ENCODE measurements at regions not wholly inside any gene's neighbourhood (a gene's known extent, or its start where the extent isn't known, plus 50 kb on each side); places are given as distances from the start of the nearest gene placed in this dataset.
A peak's percentile ranks its signal among the peaks of the same experiment; 100 is the strongest.

DNA sequence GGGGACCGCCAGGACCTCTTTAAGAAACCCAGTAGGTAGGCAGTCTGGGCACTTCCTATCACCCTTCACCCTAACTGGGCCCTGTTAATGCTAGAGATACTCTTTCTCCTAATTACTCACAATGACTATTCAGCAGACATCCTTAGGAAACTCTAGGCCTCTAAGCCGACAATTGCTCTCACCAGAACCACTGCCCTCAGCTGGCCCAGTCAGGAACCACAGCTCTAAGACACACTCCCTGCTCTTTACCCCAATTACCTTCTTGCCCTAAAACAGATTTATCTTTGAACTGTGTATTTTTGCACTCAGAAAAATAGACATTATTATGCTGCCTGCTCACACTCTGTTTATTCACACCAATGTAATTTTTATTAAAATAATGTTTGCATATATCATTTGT, 432.6 kb upstream of the SLC30A5 start:
- DNase-seq (peak in 1 of 2 donors; percentile 28), ATAC-seq (peak in 1 of 3 donors; percentile 43)
- H3K9me3 Mint-ChIP-seq, result no peaks in the 10 kb centered on the region
- WGBS (ENCODE audit: insufficient coverage), result 68% methylated on average over 2 of the region's 2 CpGs
- Histone ChIP-seq H3K27me3 (ENCODE audit: control insufficient read depth, insufficient read depth, low read length) (no peaks in the 10 kb centered on the region), H3K27ac (ENCODE audit: low read length) (no peak overlapping the region), H3K4me3 (ENCODE audit: low read length) (no peak overlapping the region), H3K36me3 (ENCODE audit: control insufficient read depth, insufficient read depth, low read length) (no peaks in the 10 kb centered on the region), H3K4me1 (ENCODE audit: control insufficient read depth, insufficient read depth, low read length) (no peaks in the 10 kb centered on the region), H3K9me3 (ENCODE audit: control insufficient read depth, insufficient read depth, low read length) (no peaks in the 10 kb centered on the region)
- no peak overlapping the region for H3K4me3 Mint-ChIP-seq
- H3K27ac Mint-ChIP-seq, result no peak overlapping the region
- intact Hi-C loops (cut with micrococcal nuclease), result no loop called here
- no peaks in the 10 kb centered on the region for H3K4me1 Mint-ChIP-seq
- no peaks in the 10 kb centered on the region for H3K36me3 Mint-ChIP-seq
- peaks cover 0 to 8% of the 10 kb centered on the region in 2 donors for H3K27me3 Mint-ChIP-seq (ENCODE audit: low read depth in 2 of 2)
- TF ChIP-seq, protein P1, sequence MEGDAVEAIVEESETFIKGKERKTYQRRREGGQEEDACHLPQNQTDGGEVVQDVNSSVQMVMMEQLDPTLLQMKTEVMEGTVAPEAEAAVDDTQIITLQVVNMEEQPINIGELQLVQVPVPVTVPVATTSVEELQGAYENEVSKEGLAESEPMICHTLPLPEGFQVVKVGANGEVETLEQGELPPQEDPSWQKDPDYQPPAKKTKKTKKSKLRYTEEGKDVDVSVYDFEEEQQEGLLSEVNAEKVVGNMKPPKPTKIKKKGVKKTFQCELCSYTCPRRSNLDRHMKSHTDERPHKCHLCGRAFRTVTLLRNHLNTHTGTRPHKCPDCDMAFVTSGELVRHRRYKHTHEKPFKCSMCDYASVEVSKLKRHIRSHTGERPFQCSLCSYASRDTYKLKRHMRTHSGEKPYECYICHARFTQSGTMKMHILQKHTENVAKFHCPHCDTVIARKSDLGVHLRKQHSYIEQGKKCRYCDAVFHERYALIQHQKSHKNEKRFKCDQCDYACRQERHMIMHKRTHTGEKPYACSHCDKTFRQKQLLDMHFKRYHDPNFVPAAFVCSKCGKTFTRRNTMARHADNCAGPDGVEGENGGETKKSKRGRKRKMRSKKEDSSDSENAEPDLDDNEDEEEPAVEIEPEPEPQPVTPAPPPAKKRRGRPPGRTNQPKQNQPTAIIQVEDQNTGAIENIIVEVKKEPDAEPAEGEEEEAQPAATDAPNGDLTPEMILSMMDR (IDR thresholded peaks at IDR 0.05), result no peak

DNA sequence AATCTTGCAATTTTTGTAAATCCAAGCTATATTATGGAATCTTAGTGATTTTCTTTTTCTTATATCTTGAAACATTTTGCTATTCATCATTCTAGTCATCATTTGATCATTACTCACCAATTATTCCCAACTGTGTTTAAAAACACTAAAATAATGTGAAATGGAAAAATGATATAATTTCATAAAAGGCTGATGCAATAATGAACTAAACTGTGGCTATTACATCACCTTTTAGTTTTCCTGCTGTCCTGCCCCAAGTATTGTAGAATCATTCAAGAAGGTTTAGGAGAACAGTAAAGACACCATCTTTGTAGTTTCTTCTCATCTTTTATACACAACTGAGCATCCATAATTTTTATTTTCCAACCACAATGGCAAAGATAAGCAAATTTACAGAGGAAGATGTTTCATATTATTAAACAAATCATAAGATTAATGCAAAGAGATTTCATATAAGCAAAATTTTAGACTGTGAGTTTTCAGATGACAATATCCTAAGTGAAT, 431.0 kb upstream of the SLC30A5 start:
- Histone ChIP-seq H3K9me3 (ENCODE audit: control insufficient read depth, insufficient read depth, low read length) (no peaks in the 10 kb centered on the region), H3K27ac (ENCODE audit: low read length) (no peak overlapping the region), H3K4me1 (ENCODE audit: control insufficient read depth, insufficient read depth, low read length) (no peaks in the 10 kb centered on the region), H3K36me3 (ENCODE audit: control insufficient read depth, insufficient read depth, low read length) (no peaks in the 10 kb centered on the region), H3K27me3 (ENCODE audit: control insufficient read depth, insufficient read depth, low read length) (no peaks in the 10 kb centered on the region), H3K4me3 (ENCODE audit: low read length) (no peak overlapping the region)
- H3K4me1 Mint-ChIP-seq, result no peaks in the 10 kb centered on the region
- no peak overlapping the region for H3K27ac Mint-ChIP-seq
- TF ChIP-seq, protein P1 (IDR thresholded peaks at IDR 0.05), result no peak
- intact Hi-C loops (cut with micrococcal nuclease), result no loop called here
- ATAC-seq, result no peak
- DNase-seq, result no peak
- no peaks in the 10 kb centered on the region for H3K9me3 Mint-ChIP-seq
- H3K27me3 Mint-ChIP-seq (ENCODE audit: low read depth in 2 of 2), result peaks cover 0 to 6% of the 10 kb centered on the region in 2 donors
- no peaks in the 10 kb centered on the region for H3K36me3 Mint-ChIP-seq
- no peak overlapping the region for H3K4me3 Mint-ChIP-seq

- Mint-ChIP-seq H3K27ac (no peak overlapping the region), H3K36me3 (no peaks in the 10 kb centered on the region), H3K4me1 (no peaks in the 10 kb centered on the region), H3K27me3 (ENCODE audit: low read depth in 2 of 2) (peaks cover 0 to 4% of the 10 kb centered on the region in 2 donors), H3K4me3 (no peak overlapping the region), H3K9me3 (no peaks in the 10 kb centered on the region)
- ATAC-seq, result no peak
- Histone ChIP-seq H3K27me3 (ENCODE audit: control insufficient read depth, insufficient read depth, low read length) (no peaks in the 10 kb centered on the region), H3K36me3 (ENCODE audit: control insufficient read depth, insufficient read depth, low read length) (no peaks in the 10 kb centered on the region), H3K4me3 (ENCODE audit: low read length) (no peak overlapping the region), H3K27ac (ENCODE audit: low read length) (no peak overlapping the region), H3K9me3 (ENCODE audit: control insufficient read depth, insufficient read depth, low read length) (no peaks in the 10 kb centered on the region), H3K4me1 (ENCODE audit: control insufficient read depth, insufficient read depth, low read length) (no peaks in the 10 kb centered on the region)
- DNase-seq, result no peak
- WGBS (ENCODE audit: insufficient coverage), result 89% methylated on average over 8 of the region's 8 CpGs
- intact Hi-C loops (cut with micrococcal nuclease), result no loop called here
- TF ChIP-seq, protein P1 (IDR thresholded peaks at IDR 0.05), result no peak
Observed at GRCh38 chr5:68669864-68670575, 423.8 kb upstream of the SLC30A5 start.
